GM13977 (cell line): ENCODE measurements at regions not wholly inside any gene's neighbourhood (a gene's known extent, or its start where the extent isn't known, plus 50 kb on each side); places are given as distances from the start of the nearest gene placed in this dataset.

ENCODE experiments used
- DNase-seq: peaks from one replicate; pipeline ENCODE4 v3.0.0; 2012; ENCODE audit warnings: low spot score
- CTCF ChIP-seq: IDR thresholded peaks from 2 replicates; pipeline ENCODE4 v1.5.1; 2012; ENCODE audit warnings: mild to moderate bottlenecking, control low read depth; ENCODE audit not compliant: insufficient read depth; ENCODE audit errors: extremely low read depth, missing control alignments
- in situ Hi-C: fragments of 300-500 bp; cut with MboI; formaldehyde crosslinking; loops from one replicate; pipeline ENCODE4 v1.12.0; 2022; ENCODE audit warnings: low sequenced_read_pairs, low pct_unique_long_range_greater_than_20kb, mixed read lengths, inconsistent platforms; ENCODE audit not compliant: unreplicated experiment

DNA sequence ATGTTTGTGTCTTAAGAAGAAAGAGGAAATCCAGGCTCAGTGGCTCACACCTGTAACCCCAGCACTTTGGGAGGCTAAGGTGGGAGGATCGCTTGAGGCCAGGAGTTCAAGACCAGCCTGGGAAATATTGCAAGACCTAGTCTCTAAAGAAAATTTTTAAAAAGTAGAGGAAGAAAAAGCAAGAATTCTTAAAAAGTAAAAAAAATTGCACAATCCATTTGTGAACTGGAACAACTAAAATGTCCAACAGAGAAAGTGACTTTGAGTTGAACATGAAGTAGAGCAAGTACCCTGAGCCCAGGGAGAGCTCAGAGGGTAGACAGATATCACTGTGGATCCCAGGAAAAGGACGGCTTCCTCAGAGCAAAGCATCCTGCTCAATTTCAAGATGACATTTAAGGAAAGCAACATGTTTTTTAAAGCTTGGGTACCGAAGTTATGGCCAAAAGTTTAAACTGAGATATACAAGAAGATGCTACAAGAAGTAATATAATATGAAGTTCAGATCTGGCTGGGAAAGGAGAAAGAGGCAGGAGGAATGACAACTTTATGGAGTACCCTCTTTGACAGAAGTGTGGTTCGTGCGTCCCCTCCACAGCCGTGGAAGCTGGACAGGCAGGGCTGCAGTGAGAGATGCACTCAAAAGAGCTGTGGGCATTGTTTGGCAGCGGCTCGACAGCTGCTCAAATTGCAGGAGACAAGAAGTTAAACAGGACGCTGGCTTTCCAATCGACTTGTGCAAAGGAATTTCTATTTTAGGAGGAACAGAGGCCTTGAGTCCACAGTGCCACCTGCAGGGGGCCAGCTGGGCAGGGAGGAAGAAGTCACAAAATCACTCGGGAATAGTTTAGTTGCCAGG lies 201.3 kb downstream of the JCAD start:
- peak; percentile 6 for TF ChIP-seq CTCF
- in situ Hi-C loops, result no loop called here
- no peak for DNase-seq

DNA sequence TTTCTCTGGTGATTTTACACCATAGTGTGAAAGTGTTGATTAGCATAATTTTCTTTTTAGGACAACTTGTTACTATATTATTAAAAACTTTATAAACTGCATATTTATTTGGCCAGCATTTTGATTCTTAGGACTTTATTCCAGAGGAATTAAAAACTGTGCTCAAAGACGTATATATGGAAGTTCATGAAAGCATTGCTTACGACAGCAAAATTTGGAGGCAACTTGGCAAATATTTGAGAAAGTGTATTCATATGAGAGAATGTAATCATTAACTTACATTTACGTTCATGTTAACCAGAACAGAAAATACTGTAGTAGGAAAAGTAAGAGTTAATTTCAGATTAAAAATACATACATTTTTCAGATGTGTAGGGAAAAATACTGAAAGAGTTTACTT lies 203.1 kb downstream of the JCAD start:
- in situ Hi-C loops, result no loop called here
- no peak for DNase-seq

DNA sequence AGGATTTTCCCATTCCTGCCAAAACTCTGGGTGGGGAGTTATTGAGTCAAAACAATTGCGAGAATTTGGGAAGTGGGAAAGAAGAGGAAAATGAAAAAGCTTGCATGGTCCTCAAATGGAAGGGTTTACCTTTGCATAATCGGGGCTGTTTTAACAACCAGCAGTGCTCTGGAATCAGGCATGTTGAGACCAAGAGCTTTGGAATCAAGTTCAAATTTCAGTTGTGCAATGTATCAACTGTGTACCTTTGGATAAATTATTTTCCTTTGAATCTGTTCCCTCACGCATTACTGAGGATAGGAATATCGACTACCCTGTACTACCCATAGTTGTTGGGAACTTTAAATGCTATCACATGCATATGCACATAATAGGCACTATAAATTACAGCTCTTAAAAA lies 205.5 kb downstream of the JCAD start:
- in situ Hi-C loops, result no loop called here
- no peak for TF ChIP-seq CTCF
- no peak for DNase-seq

More for the DNA sequence above, 203.1 kb downstream of the JCAD start:
- TF ChIP-seq CTCF, result no peak

DNA sequence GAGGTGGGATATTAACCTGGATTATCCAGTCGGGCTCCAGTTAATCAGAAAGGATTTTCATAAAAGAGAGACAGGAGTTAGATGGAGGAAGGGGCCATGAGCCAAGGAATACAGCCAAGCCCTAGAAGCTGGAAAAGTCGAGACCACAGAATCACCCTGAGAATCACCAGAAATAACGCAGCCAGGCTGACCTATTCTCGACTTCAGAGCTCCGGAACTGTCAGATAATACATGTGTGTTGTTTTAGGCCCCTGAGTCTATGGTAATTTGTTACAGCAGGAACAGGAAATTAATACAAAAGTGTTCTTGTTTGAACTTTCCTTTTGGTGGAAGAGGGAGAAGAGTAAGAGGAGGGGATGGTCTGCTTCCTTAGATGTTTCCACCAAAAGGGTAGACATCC lies 208.1 kb downstream of the JCAD start:
- in situ Hi-C loops, result no loop called here
- no peak for TF ChIP-seq CTCF
- DNase-seq, result no peak

- no peak for TF ChIP-seq CTCF
- DNase-seq, result no peak
- in situ Hi-C loops, result no loop called here
These were observed 209.0 kb downstream of the JCAD start for GRCh38 chr10:29850371-29850770.

DNA sequence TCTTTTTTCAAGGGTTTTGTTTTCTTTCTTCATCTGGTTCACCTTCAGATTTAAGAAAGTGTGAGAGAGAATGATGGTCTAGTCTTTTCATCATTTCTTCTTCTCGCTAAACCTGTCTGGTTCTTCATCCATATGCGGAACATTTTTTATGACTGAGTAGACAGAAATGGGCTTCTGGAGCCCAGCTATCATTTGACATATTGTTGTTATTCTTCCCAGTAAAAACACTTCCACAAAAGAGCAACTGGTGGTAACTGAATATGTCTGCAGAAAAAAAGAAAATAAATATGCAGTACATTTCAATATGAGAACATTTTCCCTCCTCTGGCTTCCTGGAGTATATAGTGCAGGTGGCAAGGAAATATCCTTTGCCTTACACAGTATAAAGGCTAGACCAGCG lies 209.5 kb downstream of the JCAD start:
- TF ChIP-seq CTCF, result no peak
- in situ Hi-C loops, result no loop called here
- DNase-seq, result no peak
